8988T (cell line): ENCODE measurements at regions not wholly inside any gene's neighbourhood (a gene's known extent, or its start where the extent isn't known, plus 50 kb on each side); places are given as distances from the start of the nearest gene placed in this dataset.
"Not testable (repeated sequence)": the region's sequence is repeated elsewhere in the genome, so short reads cannot be mapped to it uniquely, and the experiment has no call there.

ENCODE experiments used
- DNase-seq: peaks from one replicate; pipeline ENCODE4 v3.0.0; 2011

DNA sequence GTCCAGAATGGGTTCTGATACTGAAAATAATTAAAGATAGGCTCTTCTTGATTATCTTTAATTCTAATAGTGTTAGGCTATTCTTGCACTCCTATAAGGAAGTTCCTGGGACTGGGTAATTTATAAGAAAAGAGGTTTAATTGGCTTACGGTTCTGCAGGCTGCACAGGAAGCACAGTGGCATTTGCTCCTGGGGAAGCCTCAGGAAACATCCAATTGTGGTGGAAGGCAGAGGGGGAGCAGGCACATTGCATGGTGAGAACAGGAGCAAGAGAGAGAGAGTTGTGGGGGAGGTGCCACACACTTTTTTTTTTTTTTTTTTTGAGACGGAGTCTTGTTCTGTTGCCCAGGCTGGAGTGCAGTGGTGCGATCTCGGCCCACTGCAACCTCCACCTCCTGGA, 540.3 kb downstream of the RFPL4B start:
- not testable (repeated sequence) for DNase-seq

GRCh38 chr6:112899541-112899940, 552.4 kb downstream of the RFPL4B start:
- DNase-seq, result no peak

- DNase-seq, result no peak
These were observed 556.2 kb downstream of the RFPL4B start for GRCh38 chr6:112903361-112903760.

DNA sequence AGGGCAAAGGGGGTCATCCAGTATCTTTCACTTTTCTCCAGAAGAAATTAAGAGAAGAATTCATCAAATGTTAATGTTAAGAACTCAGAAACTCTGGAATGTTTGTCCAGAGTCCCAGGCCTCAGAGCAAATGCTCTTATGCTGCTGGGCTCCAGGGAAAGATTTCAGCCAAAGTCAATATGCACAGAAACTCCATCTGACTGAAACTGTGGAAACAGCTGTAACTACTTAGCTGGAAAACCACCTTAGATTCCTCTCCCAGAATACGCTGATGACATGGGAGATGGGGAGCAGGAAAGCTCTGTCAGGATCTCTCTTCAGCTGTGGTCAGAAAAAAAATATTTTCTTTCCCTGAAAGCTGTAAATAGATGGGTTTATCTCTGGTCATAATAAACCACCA, 559.6 kb downstream of the RFPL4B start:
- no peak for DNase-seq

GRCh38 chr6:112909781-112910180, 562.7 kb downstream of the RFPL4B start:
- DNase-seq, result no peak

- DNase-seq, result no peak
These were observed 563.1 kb downstream of the RFPL4B start for GRCh38 chr6:112910256-112910655.

DNA sequence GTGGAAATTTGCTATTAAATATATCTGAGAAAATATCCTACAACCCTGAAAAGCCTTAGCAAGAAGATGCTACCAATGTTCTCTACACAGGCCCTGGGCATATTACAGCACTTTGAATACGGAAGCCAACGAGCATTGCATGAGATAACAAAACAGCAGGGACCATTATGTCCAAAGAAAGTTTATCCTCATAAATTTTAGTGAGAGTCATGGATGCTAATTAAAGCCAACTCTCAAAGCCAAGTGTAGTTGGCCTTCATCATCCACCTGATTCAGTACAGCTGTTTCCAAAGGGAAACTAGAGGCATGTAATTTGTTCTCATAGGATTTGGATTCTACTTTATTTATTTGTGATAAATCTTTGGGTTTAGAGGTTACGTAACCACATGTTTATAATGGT, 564.8 kb downstream of the RFPL4B start:
- no peak for DNase-seq

- no peak for DNase-seq
These were observed 565.4 kb downstream of the RFPL4B start for GRCh38 chr6:112912416-112913101.

DNA sequence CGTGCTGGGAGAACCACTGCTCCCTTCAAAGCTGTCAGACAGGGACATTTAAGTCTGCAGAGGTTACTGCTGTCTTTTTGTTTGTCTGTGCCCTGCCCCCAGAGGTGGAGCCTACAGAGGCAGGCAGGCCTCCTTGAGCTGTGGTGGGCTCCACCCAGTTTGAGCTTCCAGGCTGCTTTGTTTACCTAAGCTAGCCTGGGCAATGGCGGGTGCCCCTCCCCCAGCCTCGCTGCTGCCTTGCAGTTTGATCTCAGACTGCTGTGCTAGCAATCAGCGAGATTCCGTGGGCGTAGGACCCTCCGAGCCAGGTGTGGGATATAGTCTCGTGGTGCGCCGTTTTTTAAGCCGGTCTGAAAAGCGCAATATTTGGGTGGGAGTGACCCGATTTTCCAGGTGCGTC, 572.6 kb downstream of the RFPL4B start:
- DNase-seq, result not testable (repeated sequence)

GRCh38 chr6:112920994-112921393, 573.9 kb downstream of the RFPL4B start:
- DNase-seq, result no peak

DNA sequence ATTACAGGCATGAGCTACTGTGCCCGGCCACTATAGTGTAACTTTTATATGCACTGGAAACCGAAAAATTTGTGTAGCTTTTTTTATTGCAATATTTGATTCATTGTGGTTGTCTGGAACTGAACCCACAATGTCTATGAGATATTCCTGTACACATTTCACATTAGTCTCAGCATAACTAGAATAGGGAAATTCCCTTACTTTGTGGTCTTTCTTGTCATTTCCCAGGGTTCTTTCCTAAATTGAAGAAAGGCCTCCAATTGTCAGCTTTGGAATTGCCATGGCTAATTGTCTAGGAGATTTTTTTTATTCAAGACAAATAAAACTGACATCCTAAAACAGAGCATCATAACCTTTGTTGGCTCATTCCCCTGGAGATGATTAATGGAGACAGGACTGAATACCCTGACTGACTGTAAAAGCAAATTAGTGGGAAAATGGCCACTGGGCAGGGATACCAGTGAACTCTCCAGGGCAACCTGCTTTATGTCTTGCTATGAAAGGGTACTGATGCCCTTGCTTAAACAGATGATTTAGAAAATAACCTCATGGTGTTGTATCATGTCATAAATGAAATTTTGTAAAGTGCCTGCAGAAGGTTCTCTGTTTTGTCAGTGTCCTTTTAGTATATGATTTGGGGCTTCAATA, 576.9 kb downstream of the RFPL4B start:
- DNase-seq, result no peak

DNA sequence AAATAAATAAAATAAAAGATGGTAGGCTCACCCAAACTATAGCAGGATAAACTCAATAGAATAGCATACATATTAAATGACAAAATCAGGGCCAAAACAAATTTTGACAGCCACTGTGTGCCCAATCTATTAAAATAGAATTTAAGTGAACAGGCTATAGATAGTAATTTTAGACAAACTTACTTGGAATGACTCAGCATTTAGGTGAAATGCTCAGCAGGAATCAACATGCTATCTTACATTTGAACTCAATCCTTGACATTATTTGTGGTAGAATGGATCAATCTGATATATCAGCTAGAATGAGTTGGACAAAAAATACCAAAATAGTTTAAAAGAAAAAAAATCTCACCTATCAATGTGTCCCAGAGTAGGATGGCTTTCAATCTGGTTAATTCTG, 578.6 kb downstream of the RFPL4B start:
- no peak for DNase-seq

- DNase-seq, result no peak
These were observed 580.7 kb downstream of the RFPL4B start for GRCh38 chr6:112927641-112928320.

DNA sequence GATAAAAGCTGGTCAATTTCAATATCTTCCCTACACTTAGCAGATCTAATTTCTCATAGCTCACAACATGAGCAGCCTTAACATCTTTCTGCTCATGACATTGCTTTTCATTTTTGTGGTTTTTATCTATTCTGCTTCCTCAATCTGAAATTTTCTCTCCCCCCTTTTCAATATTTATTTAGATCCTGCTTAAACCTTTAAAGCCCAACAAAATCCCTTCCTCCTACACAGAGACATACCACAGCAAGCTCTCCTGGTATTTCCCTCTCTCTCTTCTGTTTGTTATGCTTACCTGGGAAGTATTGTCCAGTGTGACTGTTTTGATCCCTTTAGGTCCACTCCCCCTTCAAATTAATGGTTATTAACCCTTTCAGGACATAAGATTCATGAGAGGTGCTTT, 582.5 kb downstream of the RFPL4B start:
- no peak for DNase-seq

GRCh38 chr6:112931832-112932231, 584.7 kb downstream of the RFPL4B start:
- DNase-seq, result no peak

GRCh38 chr6:112933947-112934346, 586.8 kb downstream of the RFPL4B start:
- DNase-seq, result no peak

DNA sequence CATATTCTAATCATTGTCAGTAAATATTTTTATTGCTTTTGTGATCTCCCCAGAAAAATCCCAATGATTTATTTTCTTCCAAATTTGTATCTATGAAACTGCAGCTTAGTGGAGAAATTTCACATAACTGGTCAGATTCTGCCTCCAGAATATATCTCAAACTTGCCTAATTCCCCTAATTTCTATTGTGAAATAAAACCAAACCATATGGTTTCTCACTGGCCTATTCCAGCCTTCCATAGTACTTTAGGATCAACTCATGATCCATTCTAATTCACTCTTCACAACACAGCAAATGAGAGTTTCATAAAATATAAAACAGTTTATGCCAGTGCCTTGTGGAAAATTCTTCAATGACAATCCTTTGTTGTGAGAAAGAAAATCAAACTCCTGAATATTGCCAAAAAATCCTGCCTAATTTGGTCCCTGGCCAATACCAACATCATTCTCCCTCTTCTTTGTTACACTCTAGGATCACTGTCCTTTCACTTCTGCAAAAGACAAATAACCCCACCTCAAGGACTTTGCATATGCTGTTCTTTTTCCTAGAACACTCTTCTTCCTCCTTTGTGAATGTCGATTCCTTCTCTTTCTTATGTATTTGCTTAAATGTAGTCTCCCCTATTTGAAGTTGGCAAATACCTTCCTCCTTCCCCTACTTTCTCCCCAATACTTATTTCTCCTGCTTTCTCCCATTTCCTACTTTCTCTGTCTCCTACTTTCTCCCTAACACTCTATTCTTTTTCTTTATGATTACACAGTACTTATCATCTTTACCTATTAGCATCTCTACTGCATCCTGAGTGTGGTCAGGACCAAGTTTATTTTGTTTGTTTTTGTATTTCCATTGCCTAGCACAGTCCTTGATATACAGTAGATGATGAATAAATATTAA, 587.5 kb downstream of the RFPL4B start:
- no peak for DNase-seq

DNA sequence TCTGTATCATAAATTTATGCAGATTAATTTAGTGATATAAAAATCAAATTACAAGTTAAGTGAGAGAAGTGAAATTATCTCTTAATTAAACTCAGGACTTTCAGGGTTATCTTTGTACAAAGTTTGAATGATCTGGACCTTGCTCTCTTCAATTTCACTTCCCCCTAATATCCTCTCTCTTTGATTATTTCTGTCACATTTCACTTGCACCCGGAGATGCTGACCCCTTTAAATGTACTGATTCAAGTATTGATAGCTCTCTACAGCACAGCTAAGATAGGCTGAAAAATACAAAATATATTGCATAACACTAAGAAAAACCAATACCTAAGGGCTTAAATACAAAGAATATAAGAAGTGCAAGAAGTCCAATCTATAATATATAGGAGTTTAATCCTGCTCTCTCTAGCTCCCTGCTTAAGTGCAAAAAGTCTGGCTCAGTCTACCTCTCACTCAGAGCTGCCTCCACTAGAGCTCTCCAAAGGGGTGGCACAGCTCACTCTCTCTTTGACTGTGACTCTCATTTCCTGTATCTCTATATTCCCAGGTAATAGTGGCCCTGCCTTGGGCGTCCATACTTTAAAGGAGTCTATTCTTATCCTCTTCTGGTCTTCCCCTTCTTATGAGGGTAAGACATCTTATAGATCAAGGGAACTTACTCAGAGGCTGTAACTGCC, 588.4 kb downstream of the RFPL4B start:
- no peak for DNase-seq

GRCh38 chr6:112936079-112936472, 588.9 kb downstream of the RFPL4B start:
- no peak for DNase-seq

DNA sequence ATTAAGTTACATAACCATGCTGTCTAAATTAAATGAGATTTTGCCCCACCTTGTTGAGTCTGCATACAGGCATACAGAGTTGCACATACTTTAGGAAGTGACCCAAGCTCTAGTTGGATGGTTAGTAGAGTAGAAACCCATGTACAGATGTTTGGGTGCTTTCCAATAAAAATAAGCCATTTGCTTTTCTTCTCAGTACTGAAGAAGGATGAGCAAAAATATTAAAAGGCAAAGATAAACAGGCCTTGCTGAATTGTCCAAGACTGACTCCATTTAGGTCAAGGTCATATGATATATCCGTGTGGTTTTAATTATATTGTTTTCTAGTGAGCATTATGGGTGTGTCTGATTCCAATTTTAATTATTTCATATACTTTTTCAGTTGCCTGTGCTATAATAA, 589.4 kb downstream of the RFPL4B start:
- no peak for DNase-seq

DNA sequence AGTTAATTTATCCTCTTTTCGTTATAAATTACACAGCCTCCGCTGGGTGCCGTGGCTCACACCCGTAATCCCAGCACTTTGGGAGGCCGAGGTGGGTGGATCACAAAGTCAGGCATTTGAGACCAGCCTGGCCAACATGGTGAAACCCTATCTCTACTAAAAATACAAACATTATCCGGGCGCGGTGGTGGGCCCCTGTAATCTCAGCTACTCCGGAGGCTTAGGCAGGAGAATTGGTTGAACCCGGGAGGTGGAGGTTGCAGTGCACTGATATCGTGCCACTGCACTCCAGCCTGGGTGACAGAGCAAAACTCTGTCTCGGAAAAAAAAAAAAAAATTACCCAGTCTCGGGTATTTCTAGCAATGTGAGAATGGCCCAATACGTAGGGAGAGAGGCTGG, 590.6 kb downstream of the RFPL4B start:
- not testable (repeated sequence) for DNase-seq

- no peak for DNase-seq
These were observed 591.5 kb downstream of the RFPL4B start for GRCh38 chr6:112938650-112939049.

DNA sequence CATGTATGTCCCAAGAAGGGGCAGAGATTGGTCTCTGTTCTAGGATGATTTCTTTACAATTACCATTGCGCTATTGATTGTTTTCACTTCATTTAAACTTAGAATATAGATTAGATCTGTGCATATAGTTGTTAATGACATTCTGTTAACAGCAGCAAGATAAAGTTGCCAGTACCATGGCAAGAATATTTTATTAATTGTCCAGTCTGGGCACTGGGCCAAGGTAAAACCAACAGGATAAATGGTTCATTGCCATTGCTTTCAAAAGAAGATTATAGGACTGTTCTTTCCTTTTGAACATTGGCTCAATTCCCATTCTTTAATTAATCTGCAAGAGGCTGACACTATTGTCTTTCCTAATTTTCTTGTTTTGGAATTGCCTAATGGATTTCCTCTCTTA, 592.4 kb downstream of the RFPL4B start:
- DNase-seq, result no peak
